IMR-90 (cell line): ENCODE measurements at regions not wholly inside any gene's neighbourhood (a gene's known extent, or its start where the extent isn't known, plus 50 kb on each side); places are given as distances from the start of the nearest gene placed in this dataset.

Experiments
- BHLHE40 ChIP-seq: fragments of 150-350 bp; IDR thresholded peaks from 2 replicates; pipeline ENCODE4 v1.6.1; 2016; ENCODE audit warnings: mild to moderate bottlenecking, low read depth, low read length
- CHD1 ChIP-seq: IDR thresholded peaks from 2 replicates; pipeline ENCODE4 v1.6.1; 2012; ENCODE audit warnings: low read depth, low read length, improper control_type of control experiment
- FOS ChIP-seq: fragments of 150-350 bp; IDR thresholded peaks from 2 replicates; pipeline ENCODE4 v1.6.1; 2016; ENCODE audit warnings: low read depth, low read length
- MAFK ChIP-seq: IDR thresholded peaks from 2 replicates; pipeline ENCODE4 v1.6.1; 2012; ENCODE audit warnings: low read depth, low read length, improper control_type of control experiment
- MAZ ChIP-seq: IDR thresholded peaks from 2 replicates; pipeline ENCODE4 v1.6.1; 2012; ENCODE audit warnings: low read depth, mild to moderate bottlenecking, low read length, improper control_type of control experiment, moderate library complexity, borderline replicate concordance
- MXI1 ChIP-seq: IDR thresholded peaks from 2 replicates; pipeline ENCODE4 v1.6.1; 2012; ENCODE audit warnings: low read depth, mild to moderate bottlenecking, low read length, moderate library complexity, borderline replicate concordance
- NFE2L2 ChIP-seq: fragments of 150-350 bp; IDR thresholded peaks from 2 replicates; pipeline ENCODE4 v1.6.1; 2016; ENCODE audit warnings: low read depth, mild to moderate bottlenecking, low read length
- POLR2A ChIP-seq: IDR thresholded peaks from 2 replicates; pipeline ENCODE4 v1.6.1; 2012; ENCODE audit warnings: mild to moderate bottlenecking, low read depth, low read length
- RAD21 ChIP-seq: IDR thresholded peaks from 2 replicates; pipeline ENCODE4 v1.6.1; 2012; ENCODE audit warnings: low read length, improper control_type of control experiment
- RFX5 ChIP-seq: IDR thresholded peaks from 2 replicates; pipeline ENCODE4 v1.8.0; 2012; ENCODE audit warnings: low read depth, mild to moderate bottlenecking, low read length, moderate library complexity
- SMC3 ChIP-seq: fragments of 150-350 bp; IDR thresholded peaks from 2 replicates; pipeline ENCODE4 v1.6.1; 2016; ENCODE audit warnings: low read depth, mild to moderate bottlenecking, antibody characterized with exemption, low read length, moderate library complexity
- USF2 ChIP-seq: fragments of 150-350 bp; IDR thresholded peaks from 2 replicates; pipeline ENCODE4 v1.6.1; 2017; ENCODE audit warnings: mild to moderate bottlenecking, antibody characterized with exemption, low read length, low read depth
- TF ChIP-seq, protein P1 (sequence below): conservative IDR thresholded peaks from 2 replicates; pipeline ENCODE4 v1.5.1; 2012; ENCODE audit warnings: mild to moderate bottlenecking, low read depth, low read length, improper control_type of control experiment

DNA sequence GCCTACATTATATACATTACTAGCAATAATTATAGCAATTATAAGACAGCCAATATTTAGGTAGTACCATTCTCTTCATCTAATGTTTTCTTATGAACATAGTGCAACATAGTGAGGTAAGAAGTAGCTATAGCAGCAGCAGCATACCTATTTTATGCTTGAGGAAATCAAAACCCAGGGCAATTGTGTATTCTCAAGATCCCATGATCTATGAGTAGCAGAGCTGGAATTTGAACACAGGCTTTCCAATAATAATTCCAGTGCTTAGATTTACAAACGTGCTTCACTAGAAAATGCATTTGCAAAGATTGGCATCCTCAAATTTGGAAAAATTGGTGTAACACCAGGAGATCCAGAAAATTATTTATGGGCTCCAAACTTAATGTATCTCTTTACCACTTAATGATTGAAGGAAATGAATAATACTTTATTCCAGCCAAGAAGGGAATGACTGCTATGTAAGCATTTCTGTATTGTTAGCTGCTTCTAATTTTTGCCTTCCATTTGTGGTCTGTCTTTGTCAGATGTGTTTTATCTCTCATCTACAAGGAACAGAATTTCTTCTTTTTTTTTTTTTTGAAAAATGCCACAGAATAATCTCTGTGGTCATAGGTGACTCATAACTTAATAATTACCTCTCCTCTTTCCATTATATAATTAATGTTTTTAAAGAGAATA, 451.1 kb downstream of the ARAP2 start:
- TF ChIP-seq, protein P1, sequence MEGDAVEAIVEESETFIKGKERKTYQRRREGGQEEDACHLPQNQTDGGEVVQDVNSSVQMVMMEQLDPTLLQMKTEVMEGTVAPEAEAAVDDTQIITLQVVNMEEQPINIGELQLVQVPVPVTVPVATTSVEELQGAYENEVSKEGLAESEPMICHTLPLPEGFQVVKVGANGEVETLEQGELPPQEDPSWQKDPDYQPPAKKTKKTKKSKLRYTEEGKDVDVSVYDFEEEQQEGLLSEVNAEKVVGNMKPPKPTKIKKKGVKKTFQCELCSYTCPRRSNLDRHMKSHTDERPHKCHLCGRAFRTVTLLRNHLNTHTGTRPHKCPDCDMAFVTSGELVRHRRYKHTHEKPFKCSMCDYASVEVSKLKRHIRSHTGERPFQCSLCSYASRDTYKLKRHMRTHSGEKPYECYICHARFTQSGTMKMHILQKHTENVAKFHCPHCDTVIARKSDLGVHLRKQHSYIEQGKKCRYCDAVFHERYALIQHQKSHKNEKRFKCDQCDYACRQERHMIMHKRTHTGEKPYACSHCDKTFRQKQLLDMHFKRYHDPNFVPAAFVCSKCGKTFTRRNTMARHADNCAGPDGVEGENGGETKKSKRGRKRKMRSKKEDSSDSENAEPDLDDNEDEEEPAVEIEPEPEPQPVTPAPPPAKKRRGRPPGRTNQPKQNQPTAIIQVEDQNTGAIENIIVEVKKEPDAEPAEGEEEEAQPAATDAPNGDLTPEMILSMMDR, result no peak
- TF ChIP-seq CHD1 (no peak), RAD21 (no peak), SMC3 (no peak), POLR2A (no peak), MAZ (no peak), MAFK (no peak), RFX5 (no peak), NFE2L2 (no peak), USF2 (no peak), MXI1 (no peak), BHLHE40 (no peak), FOS (no peak)
